SKM-1 (cell line): ENCODE measurements at regions not wholly inside any gene's neighbourhood (a gene's known extent, or its start where the extent isn't known, plus 50 kb on each side); places are given as distances from the start of the nearest gene placed in this dataset.
"Not testable (repeated sequence)": the region's sequence is repeated elsewhere in the genome, so short reads cannot be mapped to it uniquely, and the experiment has no call there.

Experiments
- DNase-seq: peaks from one replicate; lab custom pipeline; 2025; ENCODE audit not compliant: unreplicated experiment; lab: John Stamatoyannopoulos, UW

- no peak for DNase-seq
Observed at GRCh38 chr2:230593765-230594164, 118.9 kb upstream of the CAB39 start.

DNA sequence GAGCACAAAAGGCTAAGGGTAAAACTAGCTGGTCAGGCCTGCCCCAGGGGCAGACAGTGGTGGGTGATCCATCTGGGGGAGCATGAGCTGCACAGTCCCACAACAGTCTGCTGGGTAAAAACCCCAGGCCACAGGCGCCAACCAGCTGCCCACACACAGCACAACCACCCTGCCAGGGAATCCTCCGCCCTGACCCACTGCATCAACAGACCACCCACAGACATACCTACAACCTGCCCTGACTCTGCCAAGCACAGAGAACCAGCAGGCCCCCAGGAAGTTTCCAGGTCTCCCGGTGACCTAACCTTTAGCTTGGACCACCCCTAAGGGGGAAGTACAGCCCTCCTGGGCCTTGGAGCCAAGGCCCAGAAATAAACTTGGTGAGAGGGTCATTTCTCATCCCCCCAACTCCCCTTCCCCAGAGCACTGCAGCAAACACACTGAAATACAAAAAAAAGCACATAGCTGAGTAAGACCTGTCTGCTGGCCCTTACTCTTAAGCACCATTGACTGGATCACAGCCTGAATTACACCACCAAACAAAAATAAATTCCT lies 118.3 kb upstream of the CAB39 start:
- no peak for DNase-seq

DNA sequence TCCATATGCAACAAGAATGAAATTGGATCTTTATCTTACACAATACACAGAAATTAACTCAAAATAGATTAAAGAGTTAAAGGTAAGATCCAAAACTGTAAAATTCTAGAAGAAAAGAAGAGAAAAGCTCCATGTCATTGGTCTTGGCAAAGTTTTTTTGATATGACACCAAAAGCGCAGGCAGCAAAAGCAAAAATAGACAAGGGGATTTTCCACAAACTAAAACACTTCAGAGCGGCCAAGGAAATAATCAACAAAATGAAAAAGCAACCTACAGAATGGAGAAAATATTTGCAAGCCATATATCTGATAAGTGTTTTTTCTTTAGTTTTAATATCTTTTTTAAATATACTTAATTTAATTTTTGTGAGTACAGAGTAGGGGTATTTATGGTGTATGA lies 112.8 kb upstream of the CAB39 start:
- no peak for DNase-seq

DNA sequence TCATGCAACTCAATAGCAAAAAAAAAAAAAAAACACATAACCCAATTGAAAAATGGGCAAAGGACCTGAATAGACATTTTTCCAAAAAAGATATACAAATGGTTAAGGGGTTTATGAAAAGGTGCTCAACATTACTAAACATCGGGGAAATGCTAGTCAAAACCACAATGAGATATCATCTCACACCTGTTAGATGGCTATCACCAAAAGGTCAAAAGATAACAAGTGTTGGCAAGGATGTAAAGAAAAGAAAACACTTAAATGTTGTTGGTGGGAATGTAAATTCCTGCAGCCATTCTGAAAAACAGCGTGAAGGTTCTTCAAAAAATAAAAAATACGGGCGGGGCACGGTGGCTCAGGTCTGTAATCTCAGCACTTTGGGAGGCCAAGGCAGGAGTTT lies 112.4 kb upstream of the CAB39 start:
- no peak for DNase-seq

DNA sequence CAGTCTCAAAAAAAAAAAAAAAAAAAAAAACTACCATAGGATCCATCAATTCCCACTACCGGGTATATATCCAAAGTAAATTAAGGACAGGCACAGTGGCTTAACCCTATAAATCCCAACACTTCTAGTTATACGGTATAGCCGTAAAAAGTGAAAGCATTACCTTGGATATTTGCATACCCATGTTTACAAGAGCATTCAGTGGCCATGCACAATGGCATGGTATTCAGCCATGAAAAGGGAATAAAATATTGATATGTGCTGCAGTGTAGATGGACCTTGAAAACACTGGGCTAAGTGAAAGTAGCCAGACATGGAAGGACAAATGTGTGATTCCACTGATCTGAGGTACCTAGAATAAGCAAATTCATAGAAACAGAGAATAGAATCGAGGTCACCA lies 111.8 kb upstream of the CAB39 start:
- DNase-seq = no peak

- DNase-seq = no peak
Observed at GRCh38 chr2:230601510-230601909, 111.1 kb upstream of the CAB39 start.

DNA sequence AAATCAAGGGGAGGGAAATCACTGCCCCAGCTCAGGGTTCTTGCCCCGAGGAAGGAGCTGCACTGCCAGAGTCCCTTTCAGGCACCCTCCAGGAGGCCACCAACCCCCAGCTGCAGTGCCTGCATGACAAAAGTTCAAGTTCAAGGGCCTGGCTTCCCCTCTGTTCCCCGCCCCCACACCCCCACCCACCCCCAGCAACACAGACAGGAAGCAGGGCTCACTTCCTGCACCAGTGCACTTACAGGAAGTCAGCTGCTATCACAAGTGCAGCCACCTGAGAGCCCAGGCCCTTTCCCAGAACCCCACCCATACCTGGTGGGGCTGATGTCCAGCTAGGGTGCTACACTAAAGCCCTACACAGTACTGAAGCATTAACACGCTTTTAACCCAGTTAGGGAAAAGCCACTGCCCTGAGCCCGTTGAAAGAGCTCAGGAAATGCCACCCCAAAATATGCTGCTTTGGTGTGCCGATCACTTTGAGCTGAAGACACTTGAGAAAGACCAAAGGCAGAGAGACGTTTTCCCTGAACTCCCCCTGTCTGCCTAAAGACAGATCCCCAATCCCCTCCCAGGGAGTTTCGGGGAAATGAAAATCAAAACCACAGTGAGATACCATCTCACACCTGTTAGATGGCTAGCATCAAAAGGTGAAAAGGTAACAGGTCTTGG lies 109.9 kb upstream of the CAB39 start:
- DNase-seq = no peak

DNA sequence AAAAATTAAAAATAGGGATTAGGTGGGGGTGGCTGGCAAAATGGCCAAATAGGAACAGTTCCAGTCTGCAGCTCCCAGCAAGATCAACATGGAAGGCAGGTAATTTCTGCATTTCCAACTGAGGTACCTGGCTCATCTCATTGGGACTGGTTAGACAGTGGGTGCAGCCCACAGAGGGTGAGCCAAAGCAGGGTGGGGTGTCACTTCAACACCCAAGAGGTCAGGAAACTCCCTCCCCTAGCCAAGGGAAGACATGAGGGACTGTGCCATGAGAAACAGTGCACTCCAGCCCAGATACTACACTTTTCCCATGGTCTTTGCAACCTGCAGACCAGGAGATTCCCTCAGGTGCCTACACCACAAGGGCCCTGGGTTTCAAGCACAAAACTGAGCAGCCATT lies 109.3 kb upstream of the CAB39 start:
- not testable (repeated sequence) for DNase-seq

DNA sequence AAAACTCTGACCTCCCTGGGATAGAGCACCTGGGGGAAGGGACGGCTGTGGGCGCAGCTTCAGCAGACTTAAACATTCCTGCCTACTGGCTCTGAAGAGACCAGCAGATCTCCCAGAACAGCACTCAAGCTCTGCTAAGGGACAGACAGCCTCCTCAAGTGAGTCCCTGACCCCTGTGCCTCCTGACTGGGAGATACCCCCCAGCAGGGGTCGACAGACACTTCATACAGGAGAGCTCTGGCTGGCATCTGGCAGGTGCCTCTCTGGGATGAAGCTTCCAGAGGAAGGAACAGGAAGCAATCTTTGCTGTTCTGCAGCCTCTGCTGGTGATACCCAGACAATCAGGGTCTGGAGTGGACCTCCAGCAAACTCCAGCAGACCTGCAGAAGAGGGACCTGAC lies 108.5 kb upstream of the CAB39 start:
- DNase-seq = not testable (repeated sequence)

GRCh38 chr2:230614040-230614439 lies 98.6 kb upstream of the CAB39 start:
- no peak for DNase-seq

DNA sequence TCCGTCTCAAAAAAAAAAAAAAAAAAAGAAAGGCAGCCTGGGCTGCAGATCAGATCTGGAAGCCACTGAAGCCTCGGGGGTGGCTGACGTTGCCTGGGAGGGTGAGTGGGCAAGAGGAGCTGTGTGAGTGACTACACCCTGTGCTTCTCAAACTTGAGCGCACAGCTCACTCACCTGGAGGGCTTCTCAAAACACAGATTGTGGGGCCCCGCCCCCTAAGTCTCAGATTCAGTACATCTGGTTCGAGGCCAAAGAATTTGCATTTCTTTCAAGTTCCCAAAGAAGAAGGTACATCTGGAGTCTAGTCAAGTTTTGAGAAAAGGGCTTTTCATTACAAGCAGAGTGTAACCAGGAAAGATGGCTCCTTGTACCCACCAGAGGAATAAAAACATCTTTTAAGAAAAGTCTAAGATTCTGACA lies 97.7 kb upstream of the CAB39 start:
- no peak for DNase-seq

GRCh38 chr2:230617256-230617706 lies 95.4 kb upstream of the CAB39 start:
- not testable (repeated sequence) for DNase-seq

DNA sequence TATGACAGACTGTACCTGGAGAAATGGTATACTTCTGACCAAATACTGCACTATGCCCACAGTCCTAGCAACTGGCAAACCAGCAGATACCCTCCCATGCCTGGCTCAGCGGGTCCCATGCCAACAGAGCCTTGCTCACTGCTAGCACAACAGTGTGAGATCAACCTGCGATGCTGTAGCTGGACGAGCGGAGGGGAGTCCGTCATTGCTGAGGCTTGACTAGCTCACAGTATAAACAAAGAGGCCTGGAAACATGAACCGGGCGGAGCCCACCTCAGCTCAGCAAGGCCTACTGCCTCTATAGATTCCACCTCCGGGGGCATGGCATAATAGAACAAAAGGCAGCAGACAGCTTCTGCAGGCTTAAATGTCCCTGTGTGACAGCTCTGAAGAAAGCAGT lies 93.2 kb upstream of the CAB39 start:
- DNase-seq = no peak

DNA sequence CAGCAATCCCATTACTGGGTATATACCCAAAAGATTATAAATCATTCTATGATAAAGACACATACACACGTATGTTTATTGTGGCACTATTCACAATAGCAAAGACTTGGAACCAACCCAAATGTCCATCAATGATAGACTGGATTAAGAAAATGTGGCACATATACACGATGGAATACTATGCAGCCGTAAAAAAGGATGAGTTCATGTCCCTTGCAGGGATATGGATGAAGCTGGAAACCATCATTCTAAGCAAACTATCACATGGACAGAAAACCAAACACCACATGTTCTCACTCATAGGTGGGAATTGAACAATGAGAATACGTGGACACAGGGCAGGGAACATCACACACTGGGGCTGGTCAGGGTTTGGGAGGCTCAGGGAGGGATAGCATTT lies 87.4 kb upstream of the CAB39 start:
- DNase-seq = not testable (repeated sequence)

DNA sequence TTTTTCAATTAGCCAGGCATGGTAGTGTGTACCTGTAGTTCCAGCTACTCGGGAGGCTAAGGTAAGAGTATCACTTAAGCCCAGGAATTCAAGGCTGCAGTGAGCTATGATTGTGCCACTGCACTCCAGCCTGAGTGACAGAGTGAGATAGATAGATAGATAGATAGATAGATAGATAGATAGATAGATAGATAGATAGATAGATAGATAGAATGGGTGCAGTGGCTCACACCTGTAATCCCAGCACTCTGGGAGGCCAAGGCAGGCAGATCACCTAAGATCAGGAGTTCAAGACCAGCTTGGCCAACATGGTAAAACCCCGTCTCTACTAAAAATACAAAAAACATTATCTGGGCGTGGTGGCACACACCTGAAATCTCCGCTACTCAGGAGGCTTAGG lies 85.6 kb upstream of the CAB39 start:
- DNase-seq = not testable (repeated sequence)

DNA sequence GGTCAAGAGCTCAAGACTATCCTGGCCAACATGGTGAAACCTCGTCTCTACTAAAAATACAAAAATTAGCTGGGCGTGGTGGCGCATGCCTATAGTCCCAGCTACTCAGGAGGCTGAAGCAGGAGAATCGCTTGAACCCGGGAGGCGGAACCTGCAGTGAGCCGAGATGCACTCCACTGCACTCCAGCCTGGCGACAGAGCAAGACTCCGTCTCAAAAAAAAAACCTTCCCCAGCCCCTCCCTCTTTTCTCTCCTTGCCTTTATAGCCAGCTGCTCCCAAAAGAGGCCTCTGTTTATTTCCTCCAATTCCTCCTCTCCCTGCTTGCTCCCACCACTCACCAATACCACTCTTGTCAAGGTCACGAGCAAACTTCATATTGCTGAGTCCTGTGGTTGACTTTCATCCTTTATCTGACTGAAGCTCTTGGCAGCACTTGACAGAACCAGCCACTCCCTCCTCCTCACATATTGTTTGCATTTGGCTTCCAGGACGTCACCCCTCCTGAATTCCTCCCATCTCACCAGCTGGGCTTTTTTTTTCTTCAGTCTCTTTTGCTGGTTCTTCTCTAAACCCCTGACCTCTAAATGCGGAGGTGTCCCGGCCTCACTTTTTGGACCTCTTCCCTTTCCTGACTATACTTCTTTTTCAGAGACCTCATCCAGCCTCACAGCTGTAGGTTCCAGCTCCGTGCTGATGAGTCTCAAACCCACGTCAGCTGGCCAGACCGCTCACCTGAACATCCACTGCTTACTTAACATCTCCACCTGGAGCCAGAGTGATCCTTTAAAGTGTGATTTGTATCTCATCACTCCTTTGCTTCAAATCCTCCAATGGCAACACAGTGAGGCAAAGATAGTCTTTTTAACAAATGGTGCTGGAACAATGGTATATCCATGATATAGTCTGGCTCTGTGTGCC lies 84.6 kb upstream of the CAB39 start:
- DNase-seq = no peak

DNA sequence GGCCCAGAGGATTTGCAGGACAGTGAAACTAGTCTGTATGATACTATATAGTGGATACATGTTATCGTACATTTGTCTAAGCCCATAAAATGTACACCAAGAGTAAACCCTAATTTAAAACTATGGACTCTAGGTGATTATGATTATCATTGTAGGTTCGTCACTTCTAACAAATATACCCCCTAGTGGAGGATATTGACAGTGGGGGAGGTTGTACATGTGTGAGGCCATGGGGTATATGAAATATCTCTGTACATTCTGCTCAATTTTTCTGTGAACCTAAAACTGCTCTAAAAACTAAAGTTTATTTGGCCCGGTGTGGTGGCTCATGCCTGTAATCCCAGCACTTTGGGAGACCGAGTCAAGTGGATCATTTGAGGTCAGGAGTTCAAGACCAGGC lies 81.2 kb upstream of the CAB39 start:
- DNase-seq = no peak

DNA sequence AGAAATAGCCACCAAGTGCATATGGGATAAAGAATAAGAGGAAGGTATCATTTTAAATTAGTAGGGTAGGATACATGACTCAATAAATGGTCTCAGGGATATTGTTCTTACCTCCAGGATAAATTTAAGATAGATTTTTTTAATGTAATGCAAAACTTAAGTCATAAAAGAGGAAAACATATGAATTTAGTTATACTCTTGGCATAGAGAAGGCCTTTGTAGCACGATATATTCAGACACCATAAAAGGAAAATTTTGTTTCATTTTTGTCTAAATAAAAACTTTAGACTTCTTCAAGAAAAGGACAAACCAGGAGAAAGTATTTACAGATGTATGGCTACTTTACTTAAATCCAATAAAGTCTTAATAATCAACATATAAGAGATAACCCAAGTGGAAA lies 78.5 kb upstream of the CAB39 start:
- no peak for DNase-seq

- DNase-seq = not testable (repeated sequence)
Observed at GRCh38 chr2:230634721-230635313, 77.8 kb upstream of the CAB39 start.

GRCh38 chr2:230636684-230637271 lies 75.9 kb upstream of the CAB39 start:
- DNase-seq = no peak

DNA sequence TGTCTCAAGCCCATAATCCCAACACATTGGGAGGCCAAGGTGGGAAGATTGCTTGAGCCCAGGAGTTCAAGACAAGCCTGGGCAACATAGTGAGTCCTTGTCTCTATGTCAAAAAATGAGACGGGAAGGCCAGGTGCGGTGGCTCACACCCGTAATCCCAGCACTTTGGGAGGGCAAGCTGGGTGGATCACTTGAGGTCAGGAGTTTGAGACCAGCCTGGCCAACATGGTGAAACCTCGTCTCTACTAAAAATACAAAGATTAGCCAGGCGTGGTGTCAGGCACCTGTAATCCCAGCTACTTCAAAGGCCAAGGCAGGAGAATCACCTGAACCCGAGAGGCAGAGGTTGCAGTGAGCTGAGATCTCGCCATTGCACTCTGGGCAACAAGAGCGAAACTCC lies 75.2 kb upstream of the CAB39 start:
- not testable (repeated sequence) for DNase-seq
